GM23338 (cell line): ENCODE measurements at regions not wholly inside any gene's neighbourhood (a gene's known extent, or its start where the extent isn't known, plus 50 kb on each side); places are given as distances from the start of the nearest gene placed in this dataset.

Experiments
- ATAC-seq: fragments of 200-7000 bp; cut with Tn5 transposase; 3 replicates; pipeline ENCODE4 v1.9.1; 2020
- DNase-seq: peaks from one replicate; pipeline ENCODE4 v3.0.0-alpha.2; 2015; ENCODE audit warnings: low spot score
- H2AFZ ChIP-seq: fragments of 200-600 bp; sonication (generic); 2 replicates; pipeline ENCODE4 v1.8.0; 2016; ENCODE audit warnings: antibody characterized with exemption, mild to moderate bottlenecking, moderate library complexity
- H3F3A ChIP-seq: fragments of 200-600 bp; sonication (generic); replicated peaks from 2 replicates; pipeline ENCODE4 v1.8.0; 2017; ENCODE audit warnings: antibody characterized with exemption, mixed run types, low read depth
- H3K27ac ChIP-seq: fragments of 200-600 bp; sonication (generic); 2 replicates; pipeline ENCODE4 v1.6.1; 2016; ENCODE audit warnings: low read depth
- H3K27me3 ChIP-seq: fragments of 200-600 bp; sonication (generic); 2 replicates; pipeline ENCODE4 v1.8.0; 2016; ENCODE audit warnings: mild to moderate bottlenecking, mixed run types, moderate library complexity; ENCODE audit not compliant: insufficient read depth
- H3K36me3 ChIP-seq: fragments of 200-600 bp; sonication (generic); 2 replicates; pipeline ENCODE4 v1.8.0; 2016; ENCODE audit warnings: mild to moderate bottlenecking; ENCODE audit not compliant: insufficient read depth
- H3K4me1 ChIP-seq: fragments of 200-600 bp; sonication (generic); 2 replicates; pipeline ENCODE4 v1.8.0; 2016; ENCODE audit warnings: mild to moderate bottlenecking, moderate library complexity; ENCODE audit not compliant: insufficient read depth
- H3K4me2 ChIP-seq: fragments of 200-600 bp; sonication (generic); 2 replicates; pipeline ENCODE4 v1.7.1; 2017; ENCODE audit warnings: mixed run types
- H3K4me3 ChIP-seq: fragments of 200-600 bp; sonication (generic); 2 replicates; pipeline ENCODE4 v1.6.1; 2016; ENCODE audit warnings: mixed run types
- H3K79me2 ChIP-seq: fragments of 200-600 bp; sonication (generic); replicated peaks from 2 replicates; pipeline ENCODE4 v1.8.0; 2017; ENCODE audit warnings: mild to moderate bottlenecking; ENCODE audit not compliant: insufficient read depth
- H3K9me2 ChIP-seq: fragments of 200-600 bp; sonication (generic); 2 replicates; pipeline ENCODE4 v1.8.0; 2017; ENCODE audit not compliant: insufficient read depth
- H4K20me1 ChIP-seq: fragments of 200-600 bp; sonication (generic); replicated peaks from 2 replicates; pipeline ENCODE4 v1.8.0; 2017; ENCODE audit warnings: mild to moderate bottlenecking; ENCODE audit not compliant: insufficient read depth
- H3K27ac Mint-ChIP-seq: 2 replicates; pipeline ENCODE4 v1.8.0; 2020; ENCODE audit warnings: inconsistent platforms, mild to moderate bottlenecking, moderate library complexity, mixed read lengths
- H3K27me3 Mint-ChIP-seq: 3 replicates; pipeline ENCODE4 v1.8.0; 2022; ENCODE audit warnings: low read depth, mild to moderate bottlenecking, moderate library complexity, mixed read lengths, inconsistent platforms; ENCODE audit not compliant: insufficient read depth, poor library complexity
- H3K36me3 Mint-ChIP-seq: 3 replicates; pipeline ENCODE4 v1.8.0; 2021; ENCODE audit warnings: low read depth, mild to moderate bottlenecking, inconsistent platforms, moderate library complexity, mixed read lengths
- H3K4me1 Mint-ChIP-seq: 3 replicates; pipeline ENCODE4 v1.8.0; 2020; ENCODE audit warnings: mild to moderate bottlenecking, inconsistent platforms, mixed read lengths
- H3K4me3 Mint-ChIP-seq: 3 replicates; pipeline ENCODE4 v1.8.0; 2021; ENCODE audit warnings: moderate library complexity, mild to moderate bottlenecking, inconsistent platforms, mixed read lengths
- H3K9me3 Mint-ChIP-seq: 3 replicates; pipeline ENCODE4 v1.8.0; 2020; ENCODE audit warnings: moderate library complexity, mild to moderate bottlenecking, inconsistent platforms, mixed read lengths
- CREB1 ChIP-seq: fragments of 250-450 bp; sonication (Bioruptor Pico); IDR thresholded peaks from 2 replicates; pipeline ENCODE4 v1.5.0; 2020; ENCODE audit warnings: low read depth, mild to moderate bottlenecking, moderate library complexity
- EZH2 ChIP-seq: fragments of 200-600 bp; sonication (generic); IDR thresholded peaks from one replicate; pipeline ENCODE4 v1.8.0; 2017; ENCODE audit warnings: antibody characterized with exemption, mild to moderate bottlenecking, low read depth; ENCODE audit not compliant: unreplicated experiment
- ZNF331 ChIP-seq: fragments of 250-450 bp; sonication (Bioruptor Pico); IDR thresholded peaks from 2 replicates; pipeline ENCODE4 v1.5.0; 2020; ENCODE audit warnings: low read depth, mild to moderate bottlenecking, moderate library complexity
- TF ChIP-seq, protein P1 (sequence below): fragments of 250-450 bp; sonication (Bioruptor Pico); IDR thresholded peaks from 2 replicates; pipeline ENCODE4 v1.5.0; 2020; ENCODE audit warnings: mild to moderate bottlenecking, moderate library complexity

DNA sequence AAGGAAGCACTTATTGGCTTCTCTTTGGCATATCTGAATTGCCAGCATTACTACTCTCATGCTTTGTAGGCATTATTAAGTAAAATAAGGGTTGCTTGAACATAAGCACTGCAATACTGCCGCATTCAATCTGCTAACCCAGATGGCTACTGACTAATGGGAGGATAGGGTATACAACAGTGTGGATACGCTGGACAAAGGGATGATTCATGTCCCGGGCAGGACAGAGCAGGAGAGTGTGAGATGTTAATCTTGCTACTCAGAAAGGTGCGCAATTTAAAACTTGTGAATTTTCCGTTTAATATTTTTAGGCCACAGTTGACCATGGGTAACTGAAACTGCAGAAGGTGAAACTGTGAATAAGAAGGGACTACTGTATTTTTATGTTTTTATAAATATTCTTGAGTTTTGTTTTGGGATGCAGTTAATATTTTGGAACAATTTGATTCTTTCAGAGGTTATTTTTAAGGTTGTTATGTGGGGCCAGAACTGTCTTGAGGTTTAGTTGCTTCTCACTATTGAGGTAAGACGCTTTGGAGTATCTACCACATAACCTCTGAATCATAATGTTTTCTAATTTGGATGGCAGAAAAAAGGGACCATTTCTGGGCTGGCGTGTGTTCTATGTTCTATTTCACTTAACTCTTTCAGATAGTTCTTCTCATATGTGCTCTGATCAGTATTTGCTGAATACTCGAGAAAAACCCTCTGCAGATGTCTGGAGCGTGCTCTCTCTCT, 75.7 kb upstream of the SYPL1 start (continued):
- TF ChIP-seq, protein P1, sequence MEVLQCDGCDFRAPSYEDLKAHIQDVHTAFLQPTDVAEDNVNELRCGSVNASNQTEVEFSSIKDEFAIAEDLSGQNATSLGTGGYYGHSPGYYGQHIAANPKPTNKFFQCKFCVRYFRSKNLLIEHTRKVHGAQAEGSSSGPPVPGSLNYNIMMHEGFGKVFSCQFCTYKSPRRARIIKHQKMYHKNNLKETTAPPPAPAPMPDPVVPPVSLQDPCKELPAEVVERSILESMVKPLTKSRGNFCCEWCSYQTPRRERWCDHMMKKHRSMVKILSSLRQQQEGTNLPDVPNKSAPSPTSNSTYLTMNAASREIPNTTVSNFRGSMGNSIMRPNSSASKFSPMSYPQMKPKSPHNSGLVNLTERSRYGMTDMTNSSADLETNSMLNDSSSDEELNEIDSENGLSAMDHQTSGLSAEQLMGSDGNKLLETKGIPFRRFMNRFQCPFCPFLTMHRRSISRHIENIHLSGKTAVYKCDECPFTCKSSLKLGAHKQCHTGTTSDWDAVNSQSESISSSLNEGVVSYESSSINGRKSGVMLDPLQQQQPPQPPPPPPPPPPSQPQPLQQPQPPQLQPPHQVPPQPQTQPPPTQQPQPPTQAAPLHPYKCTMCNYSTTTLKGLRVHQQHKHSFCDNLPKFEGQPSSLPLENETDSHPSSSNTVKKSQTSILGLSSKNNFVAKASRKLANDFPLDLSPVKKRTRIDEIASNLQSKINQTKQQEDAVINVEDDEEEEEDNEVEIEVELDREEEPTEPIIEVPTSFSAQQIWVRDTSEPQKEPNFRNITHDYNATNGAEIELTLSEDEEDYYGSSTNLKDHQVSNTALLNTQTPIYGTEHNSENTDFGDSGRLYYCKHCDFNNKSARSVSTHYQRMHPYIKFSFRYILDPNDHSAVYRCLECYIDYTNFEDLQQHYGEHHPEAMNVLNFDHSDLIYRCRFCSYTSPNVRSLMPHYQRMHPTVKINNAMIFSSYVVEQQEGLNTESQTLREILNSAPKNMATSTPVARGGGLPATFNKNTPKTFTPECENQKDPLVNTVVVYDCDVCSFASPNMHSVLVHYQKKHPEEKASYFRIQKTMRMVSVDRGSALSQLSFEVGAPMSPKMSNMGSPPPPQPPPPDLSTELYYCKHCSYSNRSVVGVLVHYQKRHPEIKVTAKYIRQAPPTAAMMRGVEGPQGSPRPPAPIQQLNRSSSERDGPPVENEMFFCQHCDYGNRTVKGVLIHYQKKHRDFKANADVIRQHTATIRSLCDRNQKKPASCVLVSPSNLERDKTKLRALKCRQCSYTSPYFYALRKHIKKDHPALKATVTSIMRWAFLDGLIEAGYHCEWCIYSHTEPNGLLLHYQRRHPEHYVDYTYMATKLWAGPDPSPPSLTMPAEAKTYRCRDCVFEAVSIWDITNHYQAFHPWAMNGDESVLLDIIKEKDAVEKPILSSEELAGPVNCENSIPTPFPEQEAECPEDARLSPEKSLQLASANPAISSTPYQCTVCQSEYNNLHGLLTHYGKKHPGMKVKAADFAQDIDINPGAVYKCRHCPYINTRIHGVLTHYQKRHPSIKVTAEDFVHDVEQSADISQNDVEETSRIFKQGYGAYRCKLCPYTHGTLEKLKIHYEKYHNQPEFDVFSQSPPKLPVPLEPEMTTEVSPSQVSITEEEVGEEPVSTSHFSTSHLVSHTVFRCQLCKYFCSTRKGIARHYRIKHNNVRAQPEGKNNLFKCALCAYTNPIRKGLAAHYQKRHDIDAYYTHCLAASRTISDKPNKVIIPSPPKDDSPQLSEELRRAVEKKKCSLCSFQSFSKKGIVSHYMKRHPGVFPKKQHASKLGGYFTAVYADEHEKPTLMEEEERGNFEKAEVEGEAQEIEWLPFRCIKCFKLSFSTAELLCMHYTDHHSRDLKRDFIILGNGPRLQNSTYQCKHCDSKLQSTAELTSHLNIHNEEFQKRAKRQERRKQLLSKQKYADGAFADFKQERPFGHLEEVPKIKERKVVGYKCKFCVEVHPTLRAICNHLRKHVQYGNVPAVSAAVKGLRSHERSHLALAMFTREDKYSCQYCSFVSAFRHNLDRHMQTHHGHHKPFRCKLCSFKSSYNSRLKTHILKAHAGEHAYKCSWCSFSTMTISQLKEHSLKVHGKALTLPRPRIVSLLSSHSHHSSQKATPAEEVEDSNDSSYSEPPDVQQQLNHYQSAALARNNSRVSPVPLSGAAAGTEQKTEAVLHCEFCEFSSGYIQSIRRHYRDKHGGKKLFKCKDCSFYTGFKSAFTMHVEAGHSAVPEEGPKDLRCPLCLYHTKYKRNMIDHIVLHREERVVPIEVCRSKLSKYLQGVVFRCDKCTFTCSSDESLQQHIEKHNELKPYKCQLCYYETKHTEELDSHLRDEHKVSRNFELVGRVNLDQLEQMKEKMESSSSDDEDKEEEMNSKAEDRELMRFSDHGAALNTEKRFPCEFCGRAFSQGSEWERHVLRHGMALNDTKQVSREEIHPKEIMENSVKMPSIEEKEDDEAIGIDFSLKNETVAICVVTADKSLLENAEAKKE (CRISPR knock-in tag): no peak

GRCh38 chr7:106185719-106186118, 73.6 kb upstream of the SYPL1 start:
- H3K27me3 ChIP-seq: no peaks in the 10 kb centered on the region
- H2AFZ ChIP-seq: no peak overlapping the region
- H3K4me3 Mint-ChIP-seq: no peak overlapping the region
- DNase-seq: no peak
- no peaks in the 10 kb centered on the region for H3K36me3 ChIP-seq
- no peaks in the 10 kb centered on the region for H3K9me2 ChIP-seq
- H4K20me1 ChIP-seq: no peaks in the 10 kb centered on the region
- H3K27me3 Mint-ChIP-seq: no peaks in the 10 kb centered on the region
- H3K4me1 ChIP-seq: no peaks in the 10 kb centered on the region
- no peaks in the 10 kb centered on the region for H3K36me3 Mint-ChIP-seq
- no peaks in the 10 kb centered on the region for H3F3A ChIP-seq
- ATAC-seq: no peak
- no peak overlapping the region for H3K4me2 ChIP-seq
- no peak overlapping the region for H3K27ac ChIP-seq
- H3K9me3 Mint-ChIP-seq: no peaks in the 10 kb centered on the region; the same call in 2 of the 3 replicates
- H3K79me2 ChIP-seq: no peaks in the 10 kb centered on the region
- H3K4me1 Mint-ChIP-seq: no peaks in the 10 kb centered on the region
- H3K4me3 ChIP-seq: no peak overlapping the region
- no peak overlapping the region for H3K27ac Mint-ChIP-seq
- TF ChIP-seq, protein P1 (CRISPR knock-in tag): no peak
- TF ChIP-seq CREB1 (CRISPR knock-in tag) (no peak), EZH2 (no peak), ZNF331 (CRISPR knock-in tag) (no peak)
